Right lobe of liver (tissue), 4 donors: ENCODE measurements at regions not wholly inside any gene's neighbourhood (a gene's known extent, or its start where the extent isn't known, plus 50 kb on each side); places are given as distances from the start of the nearest gene placed in this dataset.

Source experiments
- CTCF ChIP-seq, 4 donors: fragments of 200-600 bp in 3 of 4; fragments of 450-650 bp in 1 of 4; IDR thresholded peaks; one replicate each; pipeline versions ENCODE4 v1.5.1 to v1.8.0; 2016 to 2022; ENCODE audit warnings: antibody characterized with exemption in 4 of 4, mild to moderate bottlenecking in 2 of 4
- POLR2A ChIP-seq: fragments of 450-650 bp; IDR thresholded peaks from one replicate; pipeline ENCODE4 v1.6.1; 2017; ENCODE audit warnings: antibody characterized with exemption, mild to moderate bottlenecking
- donor health status: DM: no; HTN: no; CAD: no.
- donor health status: DM: no; HTN: no; CAD: no.
- donor health status: DM: no; HTN: yes; CAD: no.

GRCh38 chr6:53408826-53409225 lies 60.1 kb upstream of the ELOVL5 start:
- TF ChIP-seq CTCF (IDR thresholded peaks at IDR 0.05) (no peak), POLR2A (no peak)
